OCI-LY7 (cell line): ENCODE measurements at regions not wholly inside any gene's neighbourhood (a gene's known extent, or its start where the extent isn't known, plus 50 kb on each side); places are given as distances from the start of the nearest gene placed in this dataset.

Experiments
- BruUV-seq: library from RNA; stranded (reverse); fragments of 400-500 nt; replicated peaks from 2 replicates; lab custom pipeline; 2021; lab: Mats Ljungman, UMichigan
- CTCF ChIA-PET: fragments of 300-600 bp; sonication (Branson Sonifier 250); formaldehyde crosslinking; loops from one replicate; lab custom pipeline; 2022; ENCODE audit warnings: antibody characterized with exemption; ENCODE audit not compliant: unreplicated experiment; lab: Charles Lee
- POLR2A ChIA-PET: fragments of 300-600 bp; sonication (Branson Sonifier 250); formaldehyde crosslinking; loops from one replicate; lab custom pipeline; 2022; ENCODE audit warnings: antibody characterized with exemption; lab: Charles Lee
- DNase-seq: peaks from one replicate; pipeline ENCODE4 v3.0.0-alpha.2; 2015; ENCODE audit warnings: low spot score
- H2AFZ ChIP-seq: fragments of 200-600 bp; sonication (generic), shearing (Covaris generic); 2 replicates; pipeline ENCODE4 v1.6.1; 2014; ENCODE audit warnings: mild to moderate bottlenecking, antibody characterized with exemption, low read length, moderate library complexity
- H3K27ac ChIP-seq: fragments of 200-600 bp; sonication (generic); 2 replicates; pipeline ENCODE4 v1.5.1; 2014; ENCODE audit warnings: mixed run types, low read depth, mild to moderate bottlenecking, moderate library complexity, low read length, inconsistent platforms; ENCODE audit not compliant: poor library complexity, severe bottlenecking
- H3K36me3 ChIP-seq: fragments of 200-600 bp; sonication (generic); 2 replicates; pipeline ENCODE4 v1.6.1; 2014; ENCODE audit warnings: mild to moderate bottlenecking, antibody characterized with exemption, low read length, moderate library complexity, mixed read lengths; ENCODE audit not compliant: insufficient read depth
- H3K4me1 ChIP-seq: fragments of 200-600 bp; sonication (generic); 2 replicates; pipeline ENCODE4 v1.5.1; 2014; ENCODE audit warnings: mild to moderate bottlenecking, low read length; ENCODE audit not compliant: insufficient read depth, poor library complexity, severe bottlenecking
- H3K4me2 ChIP-seq: fragments of 200-600 bp; sonication (generic); 2 replicates; pipeline ENCODE4 v1.6.1; 2014; ENCODE audit warnings: mild to moderate bottlenecking, low read length
- H3K4me3 ChIP-seq: fragments of 200-600 bp; sonication (generic); 2 replicates; pipeline ENCODE4 v1.5.1; 2014; ENCODE audit warnings: mild to moderate bottlenecking, low read depth, low read length; ENCODE audit not compliant: poor library complexity, severe bottlenecking
- H3K79me2 ChIP-seq: fragments of 200-600 bp; sonication (generic); 2 replicates; pipeline ENCODE4 v1.6.1; 2016; ENCODE audit warnings: low read depth, mild to moderate bottlenecking, low read length, moderate library complexity, mixed read lengths; ENCODE audit not compliant: insufficient read depth
- H3K9me2 ChIP-seq: fragments of 200-600 bp; sonication (generic); 2 replicates; pipeline ENCODE4 v1.6.1; 2016; ENCODE audit warnings: mild to moderate bottlenecking, low read length, mixed read lengths; ENCODE audit not compliant: insufficient read depth
- H3K9me3 ChIP-seq: fragments of 200-600 bp; sonication (generic); 2 replicates; pipeline ENCODE4 v1.6.1; 2014; ENCODE audit warnings: mild to moderate bottlenecking, mixed run types, low read length, mixed read lengths
- H4K20me1 ChIP-seq: fragments of 200-600 bp; sonication (generic); 2 replicates; pipeline ENCODE4 v1.6.1; 2014; ENCODE audit warnings: mild to moderate bottlenecking, antibody characterized with exemption, low read length, moderate library complexity, mixed read lengths; ENCODE audit not compliant: insufficient read depth
- CTCF ChIP-seq: fragments of 200-600 bp; sonication (generic); conservative IDR thresholded peaks from 2 replicates; pipeline ENCODE4 v1.5.1; 2014; ENCODE audit warnings: mild to moderate bottlenecking, antibody characterized with exemption, low read length, moderate library complexity, mixed read lengths
- EZH2phosphoT487 ChIP-seq: fragments of 200-600 bp; sonication (generic); IDR thresholded peaks from 2 replicates; pipeline ENCODE4 v1.6.1; 2018; ENCODE audit warnings: low read depth, borderline replicate concordance, mild to moderate bottlenecking, mixed run types, antibody characterized with exemption, low read length, moderate library complexity, mixed read lengths
- intact Hi-C: fragments of 100-400 bp; cut with micrococcal nuclease; formaldehyde crosslinking; loops from one replicate; pipeline ENCODE4 v1.10.0; 2022; ENCODE audit not compliant: unreplicated experiment

- BruUV-seq, result no TSS peak
- ChIA-PET CTCF (no interaction called here), POLR2A (no interaction called here)
- no peak for TF ChIP-seq CTCF
- Histone ChIP-seq H3K79me2 (no peaks in the 10 kb centered on the region), H3K9me3 (no peaks in the 10 kb centered on the region), H2AFZ (no peak overlapping the region), H3K4me3 (no peak overlapping the region), H4K20me1 (no peaks in the 10 kb centered on the region), H3K4me2 (no peak overlapping the region), H3K9me2 (no peaks in the 10 kb centered on the region), H3K4me1 (no peaks in the 10 kb centered on the region), H3K36me3 (no peaks in the 10 kb centered on the region), H3K27ac (no peak overlapping the region)
- DNase-seq, result no peak
- intact Hi-C loops, result no loop called here
Observed at GRCh38 chr14:104344818-104345620, 206.6 kb downstream of the KIF26A start.

- no peaks in the 10 kb centered on the region for H3K79me2 ChIP-seq
- CTCF ChIA-PET, result no interaction called here
- intact Hi-C loops, result no loop called here
- H3K9me3 ChIP-seq, result no peaks in the 10 kb centered on the region
- no peak for DNase-seq
- H3K36me3 ChIP-seq, result no peaks in the 10 kb centered on the region
- no peak overlapping the region for H3K27ac ChIP-seq
- BruUV-seq, result no TSS peak
- no peak for TF ChIP-seq EZH2phosphoT487
- TF ChIP-seq CTCF, result no peak
- H4K20me1 ChIP-seq, result no peaks in the 10 kb centered on the region
- H2AFZ ChIP-seq, result no peak overlapping the region
- H3K4me2 ChIP-seq, result no peak overlapping the region
- POLR2A ChIA-PET, result no interaction called here
- H3K4me3 ChIP-seq, result no peak overlapping the region
- no peaks in the 10 kb centered on the region for H3K4me1 ChIP-seq
- no peaks in the 10 kb centered on the region for H3K9me2 ChIP-seq
Observed at GRCh38 chr14:104345621-104346462, 207.5 kb downstream of the KIF26A start.

GRCh38 chr14:104346608-104347007, 208.2 kb downstream of the KIF26A start:
- Histone ChIP-seq H3K9me2 (no peaks in the 10 kb centered on the region), H3K9me3 (no peaks in the 10 kb centered on the region), H3K4me3 (no peak overlapping the region), H3K27ac (no peak overlapping the region), H2AFZ (no peak overlapping the region), H3K36me3 (no peaks in the 10 kb centered on the region), H4K20me1 (no peaks in the 10 kb centered on the region), H3K4me1 (no peaks in the 10 kb centered on the region), H3K79me2 (no peaks in the 10 kb centered on the region), H3K4me2 (no peak overlapping the region)
- CTCF ChIA-PET, result no interaction called here
- POLR2A ChIA-PET, result no interaction called here
- BruUV-seq, result no TSS peak
- no peak for TF ChIP-seq EZH2phosphoT487
- TF ChIP-seq CTCF, result no peak
- DNase-seq, result no peak
- intact Hi-C loops, result no loop called here
